ENCODE measurements at regions not wholly inside any gene's neighbourhood (a gene's known extent, or its start where the extent isn't known, plus 50 kb on each side); places are given as distances from the start of the nearest gene placed in this dataset.
"Not testable (repeated sequence)": the region's sequence is repeated elsewhere in the genome, so short reads cannot be mapped to it uniquely, and the experiment has no call there.

DNA sequence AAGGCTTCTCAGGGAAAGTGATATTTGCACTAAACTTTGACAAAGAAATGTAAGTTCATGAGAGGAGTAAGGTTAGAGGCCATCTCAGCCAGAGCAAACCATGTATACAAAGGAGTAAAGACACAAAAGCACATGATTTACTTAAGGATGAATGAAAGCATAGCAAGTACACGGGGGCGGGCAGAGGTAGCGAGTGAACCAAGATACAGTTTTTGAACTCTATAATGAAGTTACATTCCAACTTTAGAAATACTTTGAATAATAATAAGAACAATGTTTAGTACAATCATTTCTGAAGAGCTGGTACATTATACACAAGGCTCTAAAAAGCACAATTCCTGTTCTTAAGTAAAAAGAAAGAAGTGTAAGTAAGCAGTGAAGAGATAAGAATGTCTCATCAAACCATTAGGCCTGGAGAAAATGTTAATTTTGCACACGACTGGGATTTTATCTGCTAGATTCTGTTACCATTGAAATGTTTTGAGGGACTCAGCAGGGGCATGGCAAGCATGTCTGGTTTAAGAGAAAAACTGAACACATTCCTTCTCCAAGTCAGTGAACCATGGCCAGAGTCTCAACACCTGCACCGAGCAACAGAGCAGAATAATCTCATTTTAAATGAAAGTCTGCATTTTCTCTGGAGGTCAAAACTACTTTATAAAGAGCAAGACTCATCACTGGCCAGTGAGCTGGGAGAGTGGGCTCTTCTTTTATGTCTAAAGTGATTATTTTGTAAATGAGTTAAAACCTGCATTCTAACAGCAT lies 147.6 kb upstream of the TRPM3 start:
- DNase-seq, result no peak

DNA sequence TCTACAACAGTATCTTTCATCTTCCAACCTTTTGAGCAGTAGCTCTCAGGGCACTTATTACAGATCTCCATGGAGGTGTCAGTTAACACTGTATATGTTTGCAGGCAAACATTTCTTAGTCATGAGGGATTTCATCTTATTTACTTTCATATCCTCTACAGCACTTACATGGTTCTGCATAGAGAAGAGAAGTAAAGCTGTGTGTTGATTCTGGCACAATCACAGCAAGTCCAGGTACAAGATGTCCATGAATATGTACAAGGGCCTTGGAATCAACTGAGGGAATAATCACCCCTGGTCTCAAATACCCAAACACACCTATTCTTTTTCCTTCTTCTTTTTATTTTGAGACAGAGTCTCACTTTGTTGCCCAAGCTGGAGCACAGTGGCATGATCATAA lies 142.0 kb upstream of the TRPM3 start:
- DNase-seq, result no peak

DNA sequence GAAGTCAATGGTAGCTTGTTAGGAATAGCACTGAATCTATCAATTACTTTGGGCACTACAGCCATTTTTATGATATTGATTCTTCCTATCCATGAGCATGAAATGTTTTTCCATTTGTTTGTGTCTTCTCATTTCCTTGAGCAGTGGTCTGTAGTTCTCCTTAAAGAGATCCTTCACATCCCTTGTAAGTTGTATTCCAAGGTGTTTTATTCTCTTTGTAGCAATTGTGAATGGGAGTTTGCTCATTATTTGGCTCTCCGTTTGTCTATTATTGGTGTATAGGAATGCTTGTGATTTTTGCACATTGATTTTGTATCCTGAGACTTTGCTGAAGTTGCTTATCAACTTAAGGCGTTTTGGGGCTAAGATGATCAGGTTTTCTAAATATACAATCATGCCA lies 139.0 kb upstream of the TRPM3 start:
- DNase-seq, result not testable (repeated sequence)

DNA sequence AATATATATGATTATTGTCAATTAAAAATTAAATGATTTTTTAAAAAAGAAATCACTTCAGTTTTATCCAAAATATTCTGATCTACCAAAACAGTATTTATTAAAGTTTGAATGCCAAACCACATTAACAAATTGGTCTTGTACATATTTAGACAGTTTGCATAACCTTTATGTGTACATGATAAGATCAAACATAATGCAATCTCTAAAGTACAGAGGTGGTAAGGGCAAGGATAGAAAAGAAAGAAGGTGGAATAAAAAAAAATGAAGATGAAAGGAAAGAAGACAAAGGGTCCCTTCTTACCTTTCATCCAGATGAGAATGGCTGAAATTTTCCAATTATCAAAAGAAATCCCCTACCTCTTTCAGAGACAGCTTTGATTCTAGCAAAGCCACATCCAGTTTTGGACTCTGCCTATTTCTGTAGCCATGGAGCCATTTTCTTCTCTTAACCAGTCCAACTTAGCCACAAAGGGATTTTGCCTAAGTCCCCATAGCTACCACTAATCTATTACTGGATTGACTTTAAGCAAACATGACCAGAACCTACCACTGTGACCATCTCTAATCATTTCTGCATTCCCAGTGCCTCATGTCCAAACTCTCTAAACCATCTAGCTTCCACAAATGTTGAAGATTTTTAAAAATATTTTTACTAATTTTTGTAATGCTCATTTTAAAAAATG lies 133.3 kb upstream of the TRPM3 start:
- DNase-seq, result no peak

DNA sequence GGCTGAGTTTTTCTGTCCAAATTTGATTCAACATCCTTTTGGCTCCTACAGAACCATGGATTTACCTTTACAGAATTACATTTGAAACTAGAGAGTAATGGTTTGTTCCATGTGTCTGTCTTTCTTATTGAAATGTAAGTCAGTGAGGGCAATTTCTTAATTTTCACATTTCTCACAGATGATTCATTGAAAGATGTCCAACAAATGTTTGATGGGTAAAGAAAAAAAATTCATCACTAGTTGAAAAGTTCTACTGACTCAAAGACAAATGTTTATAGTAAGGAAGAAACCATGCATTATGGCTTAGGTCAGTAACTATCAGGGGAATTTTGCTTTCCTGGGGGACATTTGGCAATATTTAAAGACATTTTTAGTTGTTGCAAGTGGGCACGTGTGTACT lies 131.6 kb upstream of the TRPM3 start:
- no peak for DNase-seq

DNA sequence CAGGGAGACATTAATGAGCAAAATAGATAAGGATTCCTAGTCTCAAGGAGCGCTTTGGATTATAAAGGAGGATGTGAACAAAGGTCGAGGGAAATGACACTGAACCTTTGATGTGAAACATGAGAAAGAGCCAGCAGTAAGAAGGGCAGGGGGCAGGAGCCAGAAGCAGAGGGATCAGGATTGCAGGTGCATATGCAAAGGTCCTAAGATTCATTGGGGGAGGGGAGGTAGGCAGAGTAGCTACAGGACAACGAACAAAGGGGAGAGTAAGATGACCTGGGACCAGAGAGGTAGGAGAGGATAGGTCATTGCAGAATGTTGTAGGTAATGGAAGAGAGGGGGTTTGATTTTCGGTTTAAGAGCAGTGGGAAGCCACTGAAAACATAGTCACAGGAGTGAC lies 129.2 kb upstream of the TRPM3 start:
- DNase-seq, result no peak

DNA sequence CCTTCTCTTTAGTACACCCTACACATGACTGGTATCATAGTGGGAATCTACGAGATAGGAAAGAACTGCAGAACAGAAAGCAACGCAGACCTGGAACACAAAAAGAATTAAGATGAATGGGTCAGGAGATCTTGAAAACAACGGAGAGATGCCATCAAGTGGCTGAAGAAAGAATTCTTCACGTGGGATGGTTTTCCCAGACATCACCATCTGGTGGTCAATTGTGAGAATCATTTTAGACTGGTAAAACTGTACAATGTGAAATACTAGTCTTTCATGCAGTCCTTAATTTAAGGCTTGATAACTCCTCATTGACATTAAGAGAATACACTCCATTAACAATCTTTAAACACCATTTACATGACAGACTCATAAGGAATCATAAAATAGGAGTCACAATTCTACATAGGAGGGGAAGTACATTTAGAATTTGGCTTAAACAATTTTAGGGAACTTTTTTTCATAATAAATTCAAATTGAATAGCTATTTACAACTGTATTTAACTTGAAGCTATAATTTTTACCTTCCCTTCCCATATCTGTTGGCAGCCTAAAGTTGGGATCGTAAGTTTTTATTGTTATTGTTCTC lies 128.4 kb upstream of the TRPM3 start:
- peak; percentile 28 for DNase-seq

DNA sequence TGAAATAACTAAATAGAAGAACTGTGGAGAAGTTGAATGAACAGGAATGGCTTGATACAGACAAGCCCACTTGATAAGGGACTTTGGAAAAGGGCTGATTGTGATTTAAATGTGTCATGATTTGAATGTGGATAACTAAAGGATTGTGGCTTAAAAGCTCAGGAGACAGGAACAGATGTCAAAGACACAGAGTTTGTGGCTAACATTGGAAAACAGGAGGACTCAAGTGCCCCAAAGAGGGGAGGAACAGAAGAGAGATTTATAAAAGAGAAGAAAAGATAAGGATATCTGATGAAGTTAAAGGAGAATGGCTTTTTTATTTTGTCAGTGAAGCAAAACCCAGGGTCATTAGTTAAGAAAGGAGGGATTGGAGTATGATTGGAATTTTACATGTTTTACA lies 124.2 kb upstream of the TRPM3 start:
- DNase-seq, result no peak

DNA sequence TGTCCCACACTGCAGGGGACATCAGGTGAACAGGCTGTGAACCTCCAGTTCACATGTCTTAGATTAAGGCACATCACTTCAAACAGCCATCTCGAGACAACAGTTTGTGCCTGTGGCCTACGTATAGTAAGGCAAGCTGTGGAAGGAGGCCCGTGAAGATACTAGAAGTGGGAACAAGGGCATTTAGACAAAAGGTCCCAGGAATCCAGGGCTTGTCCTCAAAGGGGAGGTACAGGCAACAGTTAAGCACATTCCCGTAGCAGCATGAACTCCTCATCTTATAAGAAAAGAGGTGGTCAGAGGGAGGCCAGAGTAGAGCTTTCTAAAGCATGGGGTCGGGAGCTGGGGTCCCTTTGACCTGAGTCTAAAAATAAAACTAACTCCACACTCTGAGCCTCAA lies 122.5 kb upstream of the TRPM3 start:
- DNase-seq, result no peak

DNA sequence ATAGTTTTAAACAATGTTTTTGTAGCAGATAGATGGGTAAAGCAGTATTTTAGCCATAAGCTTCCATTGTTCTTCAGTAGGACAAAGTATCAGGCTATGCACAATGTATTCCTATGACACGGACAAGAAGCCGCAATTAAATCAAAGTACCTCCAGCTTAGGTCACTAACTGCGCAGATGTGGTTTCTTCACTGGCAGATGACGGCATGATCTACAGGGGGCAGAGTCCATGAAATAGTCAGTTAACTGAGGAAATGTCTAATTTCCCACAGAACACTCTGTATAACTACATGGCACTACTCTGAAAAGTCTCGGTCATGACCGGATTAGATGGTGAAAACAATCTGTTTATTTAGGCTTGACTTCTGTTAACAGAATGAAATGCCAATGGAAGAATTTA lies 120.7 kb upstream of the TRPM3 start:
- no peak for DNase-seq

DNA sequence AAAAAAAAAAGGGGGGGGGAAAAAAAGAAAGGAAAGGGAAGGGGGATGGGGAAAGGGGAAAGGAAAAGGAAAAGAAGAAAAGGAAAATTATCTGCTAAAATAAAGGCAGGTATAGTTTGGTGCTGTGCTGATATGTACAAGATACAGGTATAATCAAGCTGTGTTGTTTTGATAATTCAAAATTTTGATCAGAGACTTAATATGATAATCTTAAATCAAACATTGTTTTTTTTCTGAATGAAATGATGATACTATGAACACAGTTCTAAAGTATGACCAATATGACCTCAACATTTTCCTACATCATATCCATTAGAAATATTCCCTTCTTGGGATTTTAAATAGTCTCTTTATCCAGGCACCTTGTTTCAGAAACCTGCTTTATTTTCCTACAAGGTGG lies 115.6 kb upstream of the TRPM3 start:
- DNase-seq, result no peak

DNA sequence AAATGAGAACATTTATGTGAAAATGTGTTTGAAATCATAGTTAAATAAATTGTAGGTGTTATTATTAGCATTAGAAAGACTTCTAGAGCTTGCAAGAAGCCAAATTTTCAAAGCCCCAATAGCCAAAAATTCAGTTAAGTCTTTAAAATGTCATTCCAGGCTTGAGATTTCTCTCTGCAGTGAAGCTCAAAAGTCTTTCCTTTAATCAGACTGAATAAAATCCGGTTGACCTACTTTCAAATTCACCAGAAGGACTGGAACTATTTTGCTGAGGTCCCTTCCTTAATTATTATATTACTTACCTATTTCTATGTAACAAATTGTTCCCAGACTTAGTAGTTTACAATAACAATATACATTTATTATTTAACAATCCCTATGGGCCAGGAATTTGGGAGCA lies 112.2 kb upstream of the TRPM3 start:
- no peak for DNase-seq

DNA sequence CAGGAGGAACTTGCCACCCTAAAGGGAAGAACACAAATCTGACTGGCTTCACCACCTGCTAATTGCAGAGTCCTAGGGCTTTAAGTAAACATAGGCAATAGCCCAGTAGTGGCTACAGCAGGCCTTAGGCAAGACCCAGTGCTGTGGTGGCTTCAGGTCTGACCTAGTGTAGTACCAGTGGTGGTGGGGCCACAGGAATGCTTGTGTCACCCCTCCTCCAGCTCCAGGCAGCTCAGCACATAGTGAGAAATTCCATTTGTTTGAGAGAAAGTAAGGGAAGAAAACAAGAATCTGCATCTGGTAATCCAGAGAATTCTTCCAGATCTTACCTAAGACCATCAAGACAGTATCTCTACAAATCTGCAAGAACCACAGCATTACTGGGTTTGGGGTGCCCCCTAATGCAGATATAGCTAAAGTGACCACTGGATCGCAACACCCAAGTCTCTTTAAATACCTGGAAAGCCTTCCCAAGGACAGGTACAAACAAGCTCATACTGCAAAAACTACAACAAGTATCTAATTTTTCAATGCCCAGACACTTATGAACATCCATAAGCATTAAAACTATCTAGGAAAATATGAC lies 102.6 kb upstream of the TRPM3 start:
- DNase-seq, result no peak

DNA sequence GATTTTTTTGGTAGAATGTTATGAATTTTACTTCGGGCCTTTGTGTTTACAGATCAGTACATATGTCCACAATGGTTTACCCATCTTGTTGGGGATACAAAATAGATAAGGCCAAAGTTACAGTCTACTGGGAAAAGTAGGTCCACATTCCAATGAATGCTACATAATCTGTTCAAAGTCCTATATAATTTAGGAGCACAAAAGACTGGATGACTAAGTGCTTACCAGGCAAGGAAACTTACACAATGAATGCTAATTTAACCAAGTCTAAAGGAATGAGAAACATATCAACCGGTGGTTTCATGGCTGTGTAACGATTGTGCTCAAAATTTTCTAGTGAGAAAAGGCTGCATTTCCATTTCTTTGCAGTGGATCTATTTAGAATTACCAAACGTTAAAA lies 97.4 kb upstream of the TRPM3 start:
- no peak for DNase-seq

DNA sequence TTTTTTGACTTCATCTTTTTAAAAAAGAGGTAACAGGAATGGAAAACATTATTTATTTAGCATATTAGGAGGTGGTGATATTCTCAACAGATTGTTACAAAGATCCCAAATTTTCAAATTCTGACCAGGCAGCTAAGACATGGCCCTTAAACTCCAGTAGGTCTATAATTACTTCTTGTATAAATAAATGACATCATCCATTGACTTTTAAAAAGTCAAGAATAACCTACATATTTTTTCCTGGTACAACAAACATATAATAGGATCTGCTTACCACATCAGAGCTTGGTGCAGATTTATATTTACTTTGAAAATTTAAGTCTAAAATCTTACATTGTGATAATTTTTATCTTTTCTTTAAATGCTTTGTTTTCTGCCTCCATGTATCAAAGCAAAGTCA lies 92.2 kb upstream of the TRPM3 start:
- no peak for DNase-seq

DNA sequence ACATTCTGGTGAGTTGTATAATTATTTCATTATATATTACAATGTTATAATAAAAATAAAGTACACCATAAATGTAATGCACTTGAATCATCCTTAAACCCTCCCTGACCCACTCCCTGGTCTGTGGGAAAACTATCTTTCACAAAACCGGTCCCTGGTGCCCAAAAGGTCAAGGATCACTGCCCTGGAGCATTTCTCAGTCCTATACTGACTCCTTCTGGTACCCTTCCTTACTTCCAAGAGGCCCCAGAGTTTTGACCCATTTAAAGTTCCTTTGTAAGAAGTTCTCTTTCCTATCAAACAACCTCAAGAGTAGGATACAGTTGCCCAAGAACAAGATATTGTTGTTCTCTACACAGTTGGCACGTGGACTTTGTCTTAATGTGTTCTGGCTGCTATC lies 88.9 kb upstream of the TRPM3 start:
- DNase-seq, result no peak

DNA sequence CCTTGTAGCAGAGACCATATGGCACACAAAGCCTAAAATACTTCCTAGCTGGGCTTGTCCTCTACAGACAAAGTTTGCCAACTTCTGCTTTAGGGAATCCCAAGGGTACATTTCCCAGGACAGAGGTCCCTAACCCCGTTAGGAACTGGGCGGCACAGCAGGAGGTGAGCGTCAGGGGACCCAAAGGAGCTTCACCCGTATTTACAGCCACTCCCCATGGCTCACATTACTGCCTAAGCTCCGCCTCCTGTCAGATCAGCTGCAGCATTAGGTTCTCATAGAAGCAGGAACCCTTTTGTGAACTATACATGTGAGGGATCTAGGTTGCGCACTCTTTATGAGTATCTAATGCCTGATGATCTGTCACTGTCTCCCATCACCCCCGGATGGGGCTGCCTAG lies 88.5 kb upstream of the TRPM3 start:
- DNase-seq, result no peak

DNA sequence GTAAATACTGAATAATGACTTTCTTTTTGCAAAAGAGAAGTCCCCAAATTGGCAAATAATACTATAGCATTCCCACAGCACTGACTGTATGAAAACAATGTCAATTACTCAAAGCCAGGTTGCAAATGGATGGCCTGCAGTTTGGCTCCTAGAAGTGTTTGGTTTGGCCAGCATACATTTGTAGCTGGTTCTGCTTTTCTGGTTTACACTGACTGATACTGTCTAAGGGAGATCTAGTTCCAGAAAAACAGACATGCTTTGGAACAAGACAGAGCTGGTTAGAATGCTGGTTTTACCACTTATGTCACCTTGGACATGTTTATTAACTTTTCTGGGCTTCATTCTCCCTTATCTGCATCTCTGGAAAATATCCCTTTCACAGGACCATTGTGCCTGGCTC lies 81.5 kb upstream of the TRPM3 start:
- DNase-seq, result no peak

DNA sequence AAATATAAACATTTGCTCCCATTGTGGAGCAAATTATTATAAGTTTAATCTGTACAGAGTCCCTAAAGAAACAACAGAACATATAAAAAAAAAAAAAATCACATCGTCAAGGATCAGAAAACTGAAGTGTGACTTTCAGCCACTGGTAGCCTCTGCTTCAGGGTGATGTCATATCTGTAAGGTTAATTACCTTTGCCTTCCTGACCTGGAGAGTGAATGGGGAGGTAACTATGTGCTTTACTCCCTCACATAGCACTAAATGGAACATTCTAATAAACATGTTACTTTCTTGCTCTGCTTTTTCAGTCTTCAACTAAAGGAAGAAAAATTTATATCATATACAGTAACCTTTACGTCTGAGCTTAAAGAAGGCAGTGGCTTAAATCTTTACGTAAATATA lies 70.3 kb upstream of the TRPM3 start:
- DNase-seq, result no peak

DNA sequence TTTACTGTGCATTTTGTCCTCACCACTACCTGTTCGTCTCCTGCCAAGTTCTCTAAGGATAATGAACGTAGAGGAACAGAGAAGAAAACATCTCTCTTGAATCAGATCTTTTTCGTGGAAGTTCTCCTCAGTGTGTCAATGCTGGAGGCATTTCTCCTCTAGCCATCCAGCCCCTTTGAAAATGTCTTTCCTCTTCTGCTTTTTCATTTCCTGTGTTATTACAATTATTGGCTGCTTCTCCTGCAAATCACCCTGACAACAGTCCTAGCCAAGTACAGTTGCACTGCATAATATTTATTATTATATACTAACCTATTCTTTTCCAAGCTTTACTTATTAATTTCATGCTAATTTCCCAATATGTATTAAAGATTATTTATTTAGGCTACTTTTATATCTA lies 61.8 kb upstream of the TRPM3 start:
- no peak for DNase-seq

DNA sequence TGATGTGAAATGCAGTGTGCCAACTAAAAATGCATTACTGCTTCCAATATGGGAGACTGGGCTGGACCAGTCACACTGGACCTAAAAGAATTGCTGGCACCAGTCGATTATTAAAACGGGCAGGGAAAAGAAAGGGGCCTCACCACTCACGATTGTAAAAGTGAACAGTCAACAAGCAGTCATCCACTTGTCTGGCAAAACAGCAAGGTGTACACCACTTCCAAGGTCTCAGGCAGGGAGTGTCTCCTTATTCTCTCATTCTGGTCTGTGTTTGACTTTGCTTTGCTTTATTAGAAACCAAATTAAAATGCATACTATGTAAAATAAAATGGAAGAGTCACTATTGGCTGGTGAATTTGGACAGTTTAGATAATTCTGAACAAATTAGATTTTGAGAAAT lies 57.8 kb upstream of the TRPM3 start:
- no peak for DNase-seq

DNA sequence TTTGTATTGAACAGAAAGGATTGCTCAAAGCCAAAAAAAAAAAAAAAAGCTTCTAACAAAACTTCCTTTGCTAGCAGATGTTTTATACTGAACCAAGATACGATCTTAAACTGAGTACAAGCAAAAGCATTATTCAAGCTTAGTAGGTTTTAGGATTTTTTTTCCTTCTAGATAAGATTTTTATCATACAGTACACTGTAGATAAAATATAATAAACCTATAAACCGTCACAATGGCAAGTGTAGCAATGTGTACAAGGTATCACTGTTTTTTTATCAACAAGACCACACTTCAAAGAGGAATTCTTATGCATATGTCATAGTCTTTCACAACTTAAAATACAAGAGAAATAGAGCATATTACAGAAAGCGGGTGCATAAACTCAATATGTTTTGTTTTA lies 56.5 kb upstream of the TRPM3 start:
- no peak for DNase-seq

DNA sequence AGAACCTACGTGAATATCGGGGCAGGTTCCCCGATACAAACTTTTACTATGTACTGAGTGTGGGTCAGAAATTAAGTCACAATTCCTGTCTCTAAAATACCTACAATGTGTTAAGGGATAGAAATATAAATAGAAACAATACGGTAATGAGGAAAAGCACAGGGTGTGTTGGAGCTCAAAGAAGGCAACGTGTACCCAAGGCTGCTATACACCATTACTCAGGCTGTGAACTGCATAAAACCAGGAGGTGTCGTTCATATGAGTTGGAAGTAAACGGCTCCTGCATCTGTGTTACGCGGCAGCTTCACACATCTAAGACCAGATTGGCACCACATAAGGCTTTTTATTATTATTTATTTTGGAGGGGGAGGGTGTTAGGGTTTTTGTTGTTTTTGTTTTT lies 50.1 kb upstream of the TRPM3 start:
- DNase-seq, result no peak

Measured in right kidney (tissue), 1 donor.